Activated CD8-positive, alpha-beta memory T cell treated with anti-CD3 and anti-CD28 coated beads for 36 hours (primary cell): ENCODE measurements at regions not wholly inside any gene's neighbourhood (a gene's known extent, or its start where the extent isn't known, plus 50 kb on each side); places are given as distances from the start of the nearest gene placed in this dataset.

Source experiments
- CTCF ChIA-PET: fragments of 350-600 bp; sonication (Branson Sonifier 250); formaldehyde crosslinking; loops from one replicate; lab custom pipeline; 2021; ENCODE audit warnings: antibody characterized with exemption; lab: Charles Lee
- POLR2A ChIA-PET: fragments of 350-600 bp; sonication (Branson Sonifier 250); formaldehyde crosslinking; loops from one replicate; lab custom pipeline; 2021; ENCODE audit warnings: antibody characterized with exemption; lab: Charles Lee

GRCh38 chr2:118219611-118220010 lies 131.3 kb downstream of the INSIG2 start:
- ChIA-PET CTCF (interaction anchor here (1.3 kb wide), 1 partner anchor 635 kb away, joined by 3 read pairs; no protein-coding TSS in a partner anchor), POLR2A (no interaction called here)

GRCh38 chr2:118216224-118216623 lies 128.0 kb downstream of the INSIG2 start:
- ChIA-PET POLR2A (no interaction called here), CTCF (interaction anchor here (1.4 kb wide), 1 partner anchor 639 kb away, joined by 4 read pairs; no protein-coding TSS in a partner anchor)

- ChIA-PET POLR2A (no interaction called here), CTCF (no interaction called here)
Measured at GRCh38 chr2:118209727-118210126, 121.5 kb downstream of the INSIG2 start.

GRCh38 chr2:118207889-118208288 lies 119.6 kb downstream of the INSIG2 start:
- ChIA-PET CTCF (no interaction called here), POLR2A (no interaction called here)

- CTCF ChIA-PET, result interaction anchor here (0.7 to 1.2 kb wide), 2 partner anchors 15 to 1356 kb away, joined by 3 to 4 read pairs; no protein-coding TSS in a partner anchor
- POLR2A ChIA-PET, result interaction anchor here (0.6 kb wide), 1 partner anchor 92 kb away, joined by 4 read pairs; no protein-coding TSS in a partner anchor
Measured at GRCh38 chr2:118202707-118203303, 114.5 kb downstream of the INSIG2 start.

GRCh38 chr2:118198268-118198667 lies 110.0 kb downstream of the INSIG2 start:
- POLR2A ChIA-PET, result no interaction called here
- CTCF ChIA-PET, result no interaction called here

GRCh38 chr2:118197011-118197675 lies 108.9 kb downstream of the INSIG2 start:
- CTCF ChIA-PET, result no interaction called here

GRCh38 chr2:118190474-118190873 lies 102.2 kb downstream of the INSIG2 start:
- CTCF ChIA-PET, result no interaction called here
- POLR2A ChIA-PET, result no interaction called here

More at GRCh38 chr2:118197011-118197675, 108.9 kb downstream of the INSIG2 start:
- POLR2A ChIA-PET, result no interaction called here

- POLR2A ChIA-PET, result no interaction called here
Measured at GRCh38 chr2:118186858-118187254, 98.6 kb downstream of the INSIG2 start.

GRCh38 chr2:118186110-118186857 lies 98.0 kb downstream of the INSIG2 start:
- POLR2A ChIA-PET, result interaction anchor here (0.5 kb wide), 1 partner anchor 44 kb away, joined by 4 read pairs; no protein-coding TSS in a partner anchor

More at GRCh38 chr2:118186858-118187254, 98.6 kb downstream of the INSIG2 start:
- CTCF ChIA-PET, result interaction anchor here (0.9 to 1.7 kb wide), 3 partner anchors 10 to 126 kb away, joined by 3 to 4 read pairs (median 3); no protein-coding TSS in a partner anchor

GRCh38 chr2:118185210-118186109 lies 97.2 kb downstream of the INSIG2 start:
- CTCF ChIA-PET, result interaction anchor here (1.0 to 1.7 kb wide), 2 partner anchors 9 to 96 kb away, joined by 3 to 4 read pairs; no protein-coding TSS in a partner anchor
- POLR2A ChIA-PET, result interaction anchor here (0.5 kb wide), 1 partner anchor 43 kb away, joined by 4 read pairs; no protein-coding TSS in a partner anchor

More at GRCh38 chr2:118186110-118186857, 98.0 kb downstream of the INSIG2 start:
- CTCF ChIA-PET, result interaction anchor here (0.9 to 1.7 kb wide), 3 partner anchors 9 to 125 kb away, joined by 3 to 4 read pairs (median 3); no protein-coding TSS in a partner anchor

GRCh38 chr2:118183381-118183780 lies 95.1 kb downstream of the INSIG2 start:
- CTCF ChIA-PET, result no interaction called here
- POLR2A ChIA-PET, result no interaction called here

GRCh38 chr2:118179445-118179844 lies 91.2 kb downstream of the INSIG2 start:
- CTCF ChIA-PET, result no interaction called here
- POLR2A ChIA-PET, result no interaction called here

- ChIA-PET POLR2A (no interaction called here), CTCF (interaction anchor here (1.5 kb wide), 1 partner anchor 10 kb away, joined by 4 read pairs; no protein-coding TSS in a partner anchor)
Measured at GRCh38 chr2:118177884-118178283, 89.6 kb downstream of the INSIG2 start.

- POLR2A ChIA-PET, result no interaction called here
- CTCF ChIA-PET, result interaction anchor here (1.5 to 1.7 kb wide), 2 partner anchors 9 to 11 kb away, joined by 4 read pairs; no protein-coding TSS in a partner anchor
Measured at GRCh38 chr2:118177318-118177717, 89.0 kb downstream of the INSIG2 start.

GRCh38 chr2:118176601-118177000 lies 88.3 kb downstream of the INSIG2 start:
- ChIA-PET CTCF (interaction anchor here (1.7 kb wide), 1 partner anchor 9 kb away, joined by 4 read pairs; no protein-coding TSS in a partner anchor), POLR2A (no interaction called here)

GRCh38 chr2:118171546-118171945 lies 83.3 kb downstream of the INSIG2 start:
- POLR2A ChIA-PET, result no interaction called here
- CTCF ChIA-PET, result no interaction called here

GRCh38 chr2:118169359-118170005 lies 81.2 kb downstream of the INSIG2 start:
- CTCF ChIA-PET, result no interaction called here
- POLR2A ChIA-PET, result no interaction called here
